ENCODE measurements at regions not wholly inside any gene's neighbourhood (a gene's known extent, or its start where the extent isn't known, plus 50 kb on each side); places are given as distances from the start of the nearest gene placed in this dataset.

GRCh38 chr14:22481546-22481945 is 107.5 kb downstream of the DAD1 start (continued):
- TF ChIP-seq, protein P1, sequence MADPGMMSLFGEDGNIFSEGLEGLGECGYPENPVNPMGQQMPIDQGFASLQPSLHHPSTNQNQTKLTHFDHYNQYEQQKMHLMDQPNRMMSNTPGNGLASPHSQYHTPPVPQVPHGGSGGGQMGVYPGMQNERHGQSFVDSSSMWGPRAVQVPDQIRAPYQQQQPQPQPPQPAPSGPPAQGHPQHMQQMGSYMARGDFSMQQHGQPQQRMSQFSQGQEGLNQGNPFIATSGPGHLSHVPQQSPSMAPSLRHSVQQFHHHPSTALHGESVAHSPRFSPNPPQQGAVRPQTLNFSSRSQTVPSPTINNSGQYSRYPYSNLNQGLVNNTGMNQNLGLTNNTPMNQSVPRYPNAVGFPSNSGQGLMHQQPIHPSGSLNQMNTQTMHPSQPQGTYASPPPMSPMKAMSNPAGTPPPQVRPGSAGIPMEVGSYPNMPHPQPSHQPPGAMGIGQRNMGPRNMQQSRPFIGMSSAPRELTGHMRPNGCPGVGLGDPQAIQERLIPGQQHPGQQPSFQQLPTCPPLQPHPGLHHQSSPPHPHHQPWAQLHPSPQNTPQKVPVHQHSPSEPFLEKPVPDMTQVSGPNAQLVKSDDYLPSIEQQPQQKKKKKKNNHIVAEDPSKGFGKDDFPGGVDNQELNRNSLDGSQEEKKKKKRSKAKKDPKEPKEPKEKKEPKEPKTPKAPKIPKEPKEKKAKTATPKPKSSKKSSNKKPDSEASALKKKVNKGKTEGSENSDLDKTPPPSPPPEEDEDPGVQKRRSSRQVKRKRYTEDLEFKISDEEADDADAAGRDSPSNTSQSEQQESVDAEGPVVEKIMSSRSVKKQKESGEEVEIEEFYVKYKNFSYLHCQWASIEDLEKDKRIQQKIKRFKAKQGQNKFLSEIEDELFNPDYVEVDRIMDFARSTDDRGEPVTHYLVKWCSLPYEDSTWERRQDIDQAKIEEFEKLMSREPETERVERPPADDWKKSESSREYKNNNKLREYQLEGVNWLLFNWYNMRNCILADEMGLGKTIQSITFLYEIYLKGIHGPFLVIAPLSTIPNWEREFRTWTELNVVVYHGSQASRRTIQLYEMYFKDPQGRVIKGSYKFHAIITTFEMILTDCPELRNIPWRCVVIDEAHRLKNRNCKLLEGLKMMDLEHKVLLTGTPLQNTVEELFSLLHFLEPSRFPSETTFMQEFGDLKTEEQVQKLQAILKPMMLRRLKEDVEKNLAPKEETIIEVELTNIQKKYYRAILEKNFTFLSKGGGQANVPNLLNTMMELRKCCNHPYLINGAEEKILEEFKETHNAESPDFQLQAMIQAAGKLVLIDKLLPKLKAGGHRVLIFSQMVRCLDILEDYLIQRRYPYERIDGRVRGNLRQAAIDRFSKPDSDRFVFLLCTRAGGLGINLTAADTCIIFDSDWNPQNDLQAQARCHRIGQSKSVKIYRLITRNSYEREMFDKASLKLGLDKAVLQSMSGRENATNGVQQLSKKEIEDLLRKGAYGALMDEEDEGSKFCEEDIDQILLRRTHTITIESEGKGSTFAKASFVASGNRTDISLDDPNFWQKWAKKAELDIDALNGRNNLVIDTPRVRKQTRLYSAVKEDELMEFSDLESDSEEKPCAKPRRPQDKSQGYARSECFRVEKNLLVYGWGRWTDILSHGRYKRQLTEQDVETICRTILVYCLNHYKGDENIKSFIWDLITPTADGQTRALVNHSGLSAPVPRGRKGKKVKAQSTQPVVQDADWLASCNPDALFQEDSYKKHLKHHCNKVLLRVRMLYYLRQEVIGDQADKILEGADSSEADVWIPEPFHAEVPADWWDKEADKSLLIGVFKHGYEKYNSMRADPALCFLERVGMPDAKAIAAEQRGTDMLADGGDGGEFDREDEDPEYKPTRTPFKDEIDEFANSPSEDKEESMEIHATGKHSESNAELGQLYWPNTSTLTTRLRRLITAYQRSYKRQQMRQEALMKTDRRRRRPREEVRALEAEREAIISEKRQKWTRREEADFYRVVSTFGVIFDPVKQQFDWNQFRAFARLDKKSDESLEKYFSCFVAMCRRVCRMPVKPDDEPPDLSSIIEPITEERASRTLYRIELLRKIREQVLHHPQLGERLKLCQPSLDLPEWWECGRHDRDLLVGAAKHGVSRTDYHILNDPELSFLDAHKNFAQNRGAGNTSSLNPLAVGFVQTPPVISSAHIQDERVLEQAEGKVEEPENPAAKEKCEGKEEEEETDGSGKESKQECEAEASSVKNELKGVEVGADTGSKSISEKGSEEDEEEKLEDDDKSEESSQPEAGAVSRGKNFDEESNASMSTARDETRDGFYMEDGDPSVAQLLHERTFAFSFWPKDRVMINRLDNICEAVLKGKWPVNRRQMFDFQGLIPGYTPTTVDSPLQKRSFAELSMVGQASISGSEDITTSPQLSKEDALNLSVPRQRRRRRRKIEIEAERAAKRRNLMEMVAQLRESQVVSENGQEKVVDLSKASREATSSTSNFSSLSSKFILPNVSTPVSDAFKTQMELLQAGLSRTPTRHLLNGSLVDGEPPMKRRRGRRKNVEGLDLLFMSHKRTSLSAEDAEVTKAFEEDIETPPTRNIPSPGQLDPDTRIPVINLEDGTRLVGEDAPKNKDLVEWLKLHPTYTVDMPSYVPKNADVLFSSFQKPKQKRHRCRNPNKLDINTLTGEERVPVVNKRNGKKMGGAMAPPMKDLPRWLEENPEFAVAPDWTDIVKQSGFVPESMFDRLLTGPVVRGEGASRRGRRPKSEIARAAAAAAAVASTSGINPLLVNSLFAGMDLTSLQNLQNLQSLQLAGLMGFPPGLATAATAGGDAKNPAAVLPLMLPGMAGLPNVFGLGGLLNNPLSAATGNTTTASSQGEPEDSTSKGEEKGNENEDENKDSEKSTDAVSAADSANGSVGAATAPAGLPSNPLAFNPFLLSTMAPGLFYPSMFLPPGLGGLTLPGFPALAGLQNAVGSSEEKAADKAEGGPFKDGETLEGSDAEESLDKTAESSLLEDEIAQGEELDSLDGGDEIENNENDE (IDR thresholded peaks at IDR 0.05; ENCODE audit: insufficient replicate concordance, low read length) = no peak
- TF ChIP-seq BCL11A (IDR thresholded peaks at IDR 0.05; ENCODE audit: low read depth in 2 of 2, low read length in 2 of 2) = no peak
- no peak for TF ChIP-seq EGR1 (IDR thresholded peaks at IDR 0.05; ENCODE audit: borderline replicate concordance, low read depth, low read length)
- no peak for TF ChIP-seq MAX (IDR thresholded peaks at IDR 0.05)
- TF ChIP-seq BACH1 (IDR thresholded peaks at IDR 0.05; ENCODE audit: low read length) = no peak
- no peak for TF ChIP-seq SUZ12 (IDR thresholded peaks at IDR 0.05; ENCODE audit: low read length)
- no peak for TF ChIP-seq SIRT6 (IDR thresholded peaks at IDR 0.05; ENCODE audit: low read length)
- TF ChIP-seq POLR2A (IDR thresholded peaks at IDR 0.05; ENCODE audit: control extremely low read depth in 1 of 2, low read depth in 2 of 2, low read length in 2 of 2) = no peak
- TF ChIP-seq, protein P2, sequence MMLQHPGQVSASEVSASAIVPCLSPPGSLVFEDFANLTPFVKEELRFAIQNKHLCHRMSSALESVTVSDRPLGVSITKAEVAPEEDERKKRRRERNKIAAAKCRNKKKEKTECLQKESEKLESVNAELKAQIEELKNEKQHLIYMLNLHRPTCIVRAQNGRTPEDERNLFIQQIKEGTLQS (IDR thresholded peaks at IDR 0.05; ENCODE audit: insufficient read depth, low read depth, low read length) = no peak
- no peak for TF ChIP-seq PHF8 (conservative IDR thresholded peaks at IDR 0.05; ENCODE audit: low read depth, low read length)
- TF ChIP-seq KDM5A (IDR thresholded peaks at IDR 0.05; ENCODE audit: low read length) = no peak
- no peak for TF ChIP-seq CBX5 (IDR thresholded peaks at IDR 0.05; ENCODE audit: low read depth, low read length)
- TF ChIP-seq SP4 (IDR thresholded peaks at IDR 0.05; ENCODE audit: low read length) = no peak
